Endodermal cell (in vitro differentiated cells): ENCODE measurements at regions not wholly inside any gene's neighbourhood (a gene's known extent, or its start where the extent isn't known, plus 50 kb on each side); places are given as distances from the start of the nearest gene placed in this dataset.
"Not testable (repeated sequence)": the region's sequence is repeated elsewhere in the genome, so short reads cannot be mapped to it uniquely, and the experiment has no call there.

Experiments used
- DNase-seq: peaks from one replicate; pipeline ENCODE4 v3.0.0-alpha.2; 2017
- H3K27ac ChIP-seq: 2 replicates; pipeline ENCODE4 v1.5.1; 2013; ENCODE audit warnings: mild to moderate bottlenecking, low read depth, low read length, moderate library complexity
- H3K27me3 ChIP-seq: 2 replicates; pipeline ENCODE4 v1.6.1; 2013; ENCODE audit warnings: mild to moderate bottlenecking, low read length, moderate library complexity; ENCODE audit not compliant: insufficient read depth, control insufficient read depth, poor library complexity, severe bottlenecking
- H3K36me3 ChIP-seq: 2 replicates; pipeline ENCODE4 v1.7.0; 2013; ENCODE audit warnings: mild to moderate bottlenecking, low read length, moderate library complexity; ENCODE audit not compliant: control insufficient read depth, insufficient read depth
- H3K4me1 ChIP-seq: one replicate; pipeline ENCODE4 v1.7.0; 2013; ENCODE audit warnings: low read length; ENCODE audit not compliant: control insufficient read depth, insufficient read depth
- H3K4me3 ChIP-seq: 2 replicates; pipeline ENCODE4 v1.5.1; 2013; ENCODE audit warnings: mild to moderate bottlenecking, low read length, moderate library complexity
- H3K9ac ChIP-seq: 2 replicates; pipeline ENCODE4 v1.6.1; 2013; ENCODE audit warnings: mild to moderate bottlenecking, low read length, moderate library complexity; ENCODE audit not compliant: poor library complexity, severe bottlenecking; ENCODE audit errors: extremely low read depth
- H3K9me3 ChIP-seq: 2 replicates; pipeline ENCODE4 v1.6.1; 2013; ENCODE audit warnings: mild to moderate bottlenecking, low read length, moderate library complexity; ENCODE audit not compliant: control insufficient read depth
- H3K27ac Mint-ChIP-seq: 2 replicates; pipeline ENCODE4 v1.8.0; 2020; ENCODE audit warnings: mixed read lengths
- H3K27me3 Mint-ChIP-seq: 2 replicates; pipeline ENCODE4 v1.8.0; 2021; ENCODE audit warnings: mild to moderate bottlenecking, mixed read lengths; ENCODE audit not compliant: insufficient read depth
- H3K36me3 Mint-ChIP-seq: 2 replicates; pipeline ENCODE4 v1.8.0; 2020; ENCODE audit warnings: low read depth, mixed read lengths
- H3K4me1 Mint-ChIP-seq: 2 replicates; pipeline ENCODE4 v1.8.0; 2020; ENCODE audit warnings: mixed read lengths
- H3K4me3 Mint-ChIP-seq: 2 replicates; pipeline ENCODE4 v1.8.0; 2020; ENCODE audit warnings: mild to moderate bottlenecking, moderate library complexity, mixed read lengths
- H3K9me3 Mint-ChIP-seq: 2 replicates; pipeline ENCODE4 v1.8.0; 2020; ENCODE audit warnings: mild to moderate bottlenecking, mixed read lengths
- WGBS, 2 experiments: methylation state at CpG; one replicate each; pipeline versions ENCODE4 v1.1.5 to v1.1.7; 2013; ENCODE audit warnings: missing lambda C conversion rate in 2 of 2, mixed read lengths in 1 of 2; ENCODE audit not compliant: insufficient coverage in 1 of 2, insufficient read length in 1 of 2; 5-methylcytosine and 5-hydroxymethylcytosine counted together
- TF ChIP-seq, protein P1 (sequence below): fragments of 200-600 bp; sonication (generic); conservative IDR thresholded peaks from 2 replicates; pipeline ENCODE4 v1.5.0; 2021; ENCODE audit warnings: antibody characterized with exemption, mild to moderate bottlenecking

DNA sequence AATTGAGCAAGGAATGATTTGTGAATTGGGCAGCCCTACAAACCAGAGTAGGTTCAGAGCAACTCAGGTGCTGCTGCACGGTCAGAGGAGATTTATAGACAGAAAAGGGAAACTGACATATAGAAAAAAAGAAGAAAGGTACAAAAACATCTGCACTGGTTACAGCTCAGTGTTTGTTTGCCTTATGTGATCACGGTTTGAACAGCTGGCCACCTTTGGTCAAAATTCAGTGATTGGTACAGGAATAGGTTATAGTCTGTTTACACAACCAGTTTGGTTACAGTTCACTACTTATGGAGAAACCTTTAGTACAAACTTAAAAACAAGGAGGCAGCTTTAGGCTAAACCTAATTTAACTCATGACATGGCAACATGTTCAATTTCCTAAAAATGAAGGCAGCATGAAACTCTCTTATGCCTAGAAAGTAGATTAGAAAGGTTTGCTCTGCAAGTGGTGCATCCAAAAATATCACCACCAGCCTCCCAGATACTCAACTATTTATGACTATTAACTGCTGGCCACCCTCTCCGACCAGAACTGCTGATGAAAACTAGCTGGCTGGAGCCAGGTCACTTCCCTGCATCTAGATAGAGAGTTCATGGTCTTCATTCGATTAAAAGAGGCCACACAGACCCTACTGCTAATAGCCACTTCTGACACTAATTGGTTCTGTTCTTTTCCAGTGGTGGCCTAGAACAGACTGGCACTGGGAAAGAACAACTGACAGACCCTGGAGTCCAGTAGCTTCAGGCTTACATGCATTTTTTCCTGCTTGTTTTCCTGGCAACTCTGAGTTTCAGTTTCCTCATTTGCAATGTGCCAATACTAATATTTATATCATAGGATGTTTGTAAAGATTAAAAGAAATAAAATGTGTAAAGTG lies 548.0 kb downstream of the CCSER2 start:
- TF ChIP-seq, protein P1, sequence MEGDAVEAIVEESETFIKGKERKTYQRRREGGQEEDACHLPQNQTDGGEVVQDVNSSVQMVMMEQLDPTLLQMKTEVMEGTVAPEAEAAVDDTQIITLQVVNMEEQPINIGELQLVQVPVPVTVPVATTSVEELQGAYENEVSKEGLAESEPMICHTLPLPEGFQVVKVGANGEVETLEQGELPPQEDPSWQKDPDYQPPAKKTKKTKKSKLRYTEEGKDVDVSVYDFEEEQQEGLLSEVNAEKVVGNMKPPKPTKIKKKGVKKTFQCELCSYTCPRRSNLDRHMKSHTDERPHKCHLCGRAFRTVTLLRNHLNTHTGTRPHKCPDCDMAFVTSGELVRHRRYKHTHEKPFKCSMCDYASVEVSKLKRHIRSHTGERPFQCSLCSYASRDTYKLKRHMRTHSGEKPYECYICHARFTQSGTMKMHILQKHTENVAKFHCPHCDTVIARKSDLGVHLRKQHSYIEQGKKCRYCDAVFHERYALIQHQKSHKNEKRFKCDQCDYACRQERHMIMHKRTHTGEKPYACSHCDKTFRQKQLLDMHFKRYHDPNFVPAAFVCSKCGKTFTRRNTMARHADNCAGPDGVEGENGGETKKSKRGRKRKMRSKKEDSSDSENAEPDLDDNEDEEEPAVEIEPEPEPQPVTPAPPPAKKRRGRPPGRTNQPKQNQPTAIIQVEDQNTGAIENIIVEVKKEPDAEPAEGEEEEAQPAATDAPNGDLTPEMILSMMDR: no peak
- Histone ChIP-seq H3K36me3 (no peaks in the 10 kb centered on the region), H3K9me3 (no peaks in the 10 kb centered on the region), H3K4me3 (no peak overlapping the region), H3K9ac (no peak overlapping the region), H3K27me3 (no peaks in the 10 kb centered on the region), H3K27ac (no peak overlapping the region), H3K4me1 (no peaks in the 10 kb centered on the region)
- no peak for DNase-seq
- H3K36me3 Mint-ChIP-seq: no peaks in the 10 kb centered on the region
- H3K27me3 Mint-ChIP-seq: no peaks in the 10 kb centered on the region
- H3K4me3 Mint-ChIP-seq: no peak overlapping the region
- 91 to 95% methylated on average over 2 to 4 of the region's 4 CpGs for WGBS, 2 experiments
- peaks cover 8% of the 10 kb centered on the region for H3K4me1 Mint-ChIP-seq
- no peak overlapping the region for H3K27ac Mint-ChIP-seq
- H3K9me3 Mint-ChIP-seq: no peaks in the 10 kb centered on the region

DNA sequence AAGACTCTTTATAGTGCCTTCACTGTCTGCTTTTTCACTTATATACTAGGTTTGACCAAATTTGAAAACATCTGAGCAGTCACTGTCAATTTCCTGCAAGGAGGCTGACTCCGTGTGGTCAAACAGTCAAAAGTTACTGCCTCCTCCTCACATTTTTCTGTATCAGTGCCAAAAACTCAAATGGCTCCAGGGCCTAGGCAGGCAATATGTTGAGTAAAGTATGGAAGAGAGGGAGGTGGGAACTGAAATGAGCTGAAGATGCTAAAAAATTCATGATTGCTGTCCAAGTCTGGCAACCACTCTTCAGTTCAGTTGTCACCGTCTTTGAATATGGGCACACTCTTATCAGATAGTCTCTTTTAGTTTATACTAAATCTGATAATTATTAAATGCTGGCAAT lies 551.6 kb downstream of the CCSER2 start:
- Mint-ChIP-seq H3K27ac (no peak overlapping the region), H3K4me3 (no peak overlapping the region), H3K9me3 (no peaks in the 10 kb centered on the region), H3K27me3 (no peaks in the 10 kb centered on the region), H3K4me1 (peaks cover 10% of the 10 kb centered on the region), H3K36me3 (no peaks in the 10 kb centered on the region)
- H3K36me3 ChIP-seq: no peaks in the 10 kb centered on the region
- no peak overlapping the region for H3K27ac ChIP-seq
- H3K27me3 ChIP-seq: no peaks in the 10 kb centered on the region
- DNase-seq: no peak
- H3K4me3 ChIP-seq: no peak overlapping the region
- TF ChIP-seq, protein P1: no peak
- WGBS, 2 experiments: 92% methylated on average over 2 of the region's 2 CpGs; no CpG with 5 or more reads in 1 of the 2 experiments
- H3K9me3 ChIP-seq: no peaks in the 10 kb centered on the region
- H3K4me1 ChIP-seq: no peaks in the 10 kb centered on the region
- H3K9ac ChIP-seq: no peak overlapping the region

DNA sequence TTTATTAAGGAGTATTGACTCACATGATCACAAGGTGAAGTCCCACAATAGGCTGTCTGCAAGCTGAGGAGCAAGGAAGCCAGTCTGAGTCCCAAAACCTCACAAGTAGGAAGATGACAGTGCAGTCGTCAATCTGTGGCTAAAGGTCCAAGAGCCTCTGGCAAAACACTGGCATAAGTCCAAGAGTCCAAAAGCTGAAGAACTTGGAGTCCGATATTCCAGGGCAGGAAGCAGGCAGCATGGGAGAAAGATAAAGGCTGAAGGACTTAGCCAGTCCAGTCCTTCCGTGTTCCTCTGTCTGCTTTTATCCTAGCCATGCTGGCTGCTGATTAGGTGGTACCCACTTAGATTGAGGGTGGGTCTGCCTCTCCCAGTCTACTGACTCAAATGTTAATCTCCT lies 553.3 kb downstream of the CCSER2 start:
- H3K27me3 Mint-ChIP-seq, DNase-seq, H3K36me3 ChIP-seq, H3K27me3 ChIP-seq, H3K27ac ChIP-seq, H3K4me1 ChIP-seq, H3K4me1 Mint-ChIP-seq, H3K9me3 ChIP-seq, H3K4me3 Mint-ChIP-seq, H3K4me3 ChIP-seq, H3K27ac Mint-ChIP-seq, H3K9me3 Mint-ChIP-seq, H3K9ac ChIP-seq, H3K36me3 Mint-ChIP-seq: not testable (repeated sequence)
- WGBS, 2 experiments: 90 to 100% methylated on average over 3 of the region's 3 CpGs
